Fibroblast of skin of abdomen (primary cell): ENCODE measurements at regions not wholly inside any gene's neighbourhood (a gene's known extent, or its start where the extent isn't known, plus 50 kb on each side); places are given as distances from the start of the nearest gene placed in this dataset.
A peak's percentile ranks its signal among the peaks of the same experiment; 100 is the strongest.

Experiments
- DNase-seq: peaks from one replicate; pipeline ENCODE4 v3.0.0-alpha.2; 2013

DNA sequence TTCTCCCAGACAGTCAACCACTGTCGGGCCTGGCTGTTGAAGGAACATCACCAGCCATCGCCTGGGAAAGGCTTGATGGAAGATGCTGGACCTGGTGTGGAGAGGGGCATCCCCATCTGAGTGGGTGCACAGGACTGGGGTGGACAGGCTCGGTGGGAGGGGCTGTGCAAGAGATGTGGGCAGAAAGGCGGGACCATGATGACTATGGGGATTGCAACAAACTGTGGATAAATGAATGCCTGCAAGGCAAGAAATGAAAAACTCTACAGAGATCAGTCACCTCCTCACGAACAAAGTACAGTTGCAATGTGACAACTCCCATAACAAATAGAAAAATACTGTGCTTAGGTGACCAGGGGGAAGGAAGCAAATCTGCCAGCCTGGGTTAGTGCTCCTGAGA, 171.9 kb upstream of the GPR12 start:
- DNase-seq: no peak

DNA sequence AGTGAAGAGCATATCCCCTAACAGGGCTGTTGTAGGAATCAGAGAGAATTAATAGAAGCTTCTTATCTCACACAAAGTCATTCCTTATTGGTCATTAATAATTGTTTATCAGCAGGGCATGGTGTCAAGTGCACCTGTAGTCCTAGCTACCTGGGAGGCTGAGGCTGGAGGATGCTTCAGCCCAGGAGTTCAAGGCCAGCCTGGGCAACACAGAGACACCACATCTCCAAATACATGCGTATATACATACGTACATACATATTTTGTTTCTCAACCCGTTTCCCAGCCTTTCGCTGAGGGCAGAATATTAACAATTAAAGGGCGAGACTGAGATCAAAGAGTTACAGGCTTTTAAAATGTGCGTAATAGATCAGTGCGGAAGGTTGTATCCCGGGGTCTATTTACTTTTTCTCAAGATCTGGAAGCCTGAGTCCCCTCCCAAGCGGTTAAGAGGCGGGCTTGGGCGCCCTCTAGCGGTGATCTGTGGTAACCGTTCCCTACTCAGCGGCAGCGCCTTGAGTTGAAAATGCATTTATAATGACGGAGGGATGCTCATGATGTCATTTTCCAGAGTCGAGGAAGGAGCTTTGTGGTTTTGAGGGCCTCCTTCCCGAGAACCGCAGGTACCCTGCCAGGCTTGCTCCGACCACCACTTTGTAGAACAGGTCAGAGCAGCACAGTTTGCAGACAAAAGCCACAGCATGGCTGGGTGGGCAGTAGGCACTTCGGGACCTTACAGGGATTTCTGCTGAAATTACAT, 169.6 kb upstream of the GPR12 start:
- DNase-seq: peak; percentile 61

DNA sequence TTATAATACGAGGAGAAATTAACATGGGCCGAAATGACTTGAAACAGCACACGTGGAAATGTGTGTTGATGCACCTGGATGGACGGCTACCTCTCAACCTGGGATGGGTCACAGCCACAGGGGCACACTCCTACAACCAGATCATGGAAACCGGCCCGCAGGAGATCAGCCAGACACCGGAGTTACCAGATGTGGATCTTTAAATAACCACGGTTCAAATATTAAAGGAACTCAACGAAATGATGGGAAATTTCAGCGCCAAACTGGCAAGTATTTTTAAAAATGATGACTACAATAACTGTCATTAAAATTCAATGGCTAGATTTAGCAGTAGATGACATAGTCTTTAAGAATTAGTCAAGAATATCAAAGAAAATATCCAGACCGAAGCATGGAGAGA, 166.9 kb upstream of the GPR12 start:
- no peak for DNase-seq

DNA sequence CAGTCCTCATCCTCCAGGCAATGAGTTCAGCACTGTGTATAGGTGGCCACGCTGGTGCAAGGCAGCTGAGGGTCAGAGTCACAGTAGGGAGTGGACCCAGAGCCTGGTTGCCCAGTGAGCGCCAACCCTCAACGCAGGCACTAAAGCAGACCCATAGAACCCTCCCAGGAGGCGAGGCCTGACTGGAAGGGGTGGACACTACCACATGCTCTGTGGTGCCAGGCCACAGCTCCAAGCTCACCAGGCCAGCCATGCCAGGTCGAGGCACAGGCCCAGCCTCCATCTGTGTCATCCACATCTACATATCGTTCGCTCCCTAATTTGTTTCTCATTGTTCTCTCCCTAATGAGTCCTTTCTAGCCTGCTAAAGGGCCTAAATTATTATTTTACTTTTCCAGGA, 165.8 kb upstream of the GPR12 start:
- DNase-seq: no peak

DNA sequence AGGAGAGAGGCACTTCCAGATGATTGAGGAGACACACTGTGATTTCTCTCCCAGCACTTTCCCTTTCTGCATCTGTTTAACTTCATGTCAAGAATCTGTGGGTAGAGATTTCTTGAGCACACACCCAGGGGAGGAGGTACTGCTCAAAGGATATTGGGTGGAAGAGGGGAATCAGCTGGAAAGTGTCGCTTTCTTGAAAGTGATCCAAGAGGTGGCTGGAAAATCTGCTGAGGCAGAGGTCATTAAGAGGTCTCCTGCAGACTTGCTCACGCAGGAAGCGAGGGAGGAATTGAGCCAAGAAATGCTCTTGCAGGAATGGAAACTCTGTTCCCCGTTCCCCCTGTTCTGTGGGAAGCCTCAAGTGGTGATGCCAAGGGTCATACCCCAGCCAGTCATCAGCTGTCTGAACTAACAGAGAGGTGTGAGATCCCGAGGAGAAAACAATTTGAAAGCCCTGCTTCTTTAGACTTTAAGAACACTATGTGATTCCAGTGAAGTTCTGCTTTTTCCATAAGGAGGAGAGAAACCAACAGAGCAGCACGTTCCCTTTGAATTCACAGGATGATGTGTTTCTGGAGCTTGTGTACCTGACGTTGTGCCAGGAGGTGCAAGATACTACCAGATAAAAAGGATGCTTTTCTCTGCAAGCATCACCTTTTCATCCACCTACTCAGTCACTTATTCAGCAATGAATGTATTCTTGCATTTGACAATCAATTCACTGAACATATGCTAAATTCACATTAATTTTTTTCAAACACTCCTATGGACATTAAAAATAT, 163.4 kb upstream of the GPR12 start:
- peak; percentile 24 for DNase-seq

DNA sequence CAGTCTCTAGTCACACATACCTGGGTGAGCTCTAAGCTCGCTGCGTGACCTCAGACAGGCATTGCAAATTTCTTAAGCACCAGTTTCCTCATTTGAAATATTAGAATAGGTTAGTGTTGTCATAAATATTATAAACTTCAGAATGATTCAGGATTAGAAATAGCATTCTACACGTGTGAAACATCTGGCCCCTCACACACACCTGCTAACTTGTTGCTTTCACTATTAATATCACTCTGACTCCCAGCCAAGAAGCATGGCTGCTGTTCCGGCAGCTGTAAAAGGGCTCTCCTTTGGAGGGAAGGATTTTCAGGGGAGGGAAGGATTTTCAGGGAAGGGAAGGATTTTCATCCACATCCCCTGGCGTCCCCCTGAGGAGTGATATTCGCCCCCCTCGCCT, 161.3 kb upstream of the GPR12 start:
- no peak for DNase-seq

DNA sequence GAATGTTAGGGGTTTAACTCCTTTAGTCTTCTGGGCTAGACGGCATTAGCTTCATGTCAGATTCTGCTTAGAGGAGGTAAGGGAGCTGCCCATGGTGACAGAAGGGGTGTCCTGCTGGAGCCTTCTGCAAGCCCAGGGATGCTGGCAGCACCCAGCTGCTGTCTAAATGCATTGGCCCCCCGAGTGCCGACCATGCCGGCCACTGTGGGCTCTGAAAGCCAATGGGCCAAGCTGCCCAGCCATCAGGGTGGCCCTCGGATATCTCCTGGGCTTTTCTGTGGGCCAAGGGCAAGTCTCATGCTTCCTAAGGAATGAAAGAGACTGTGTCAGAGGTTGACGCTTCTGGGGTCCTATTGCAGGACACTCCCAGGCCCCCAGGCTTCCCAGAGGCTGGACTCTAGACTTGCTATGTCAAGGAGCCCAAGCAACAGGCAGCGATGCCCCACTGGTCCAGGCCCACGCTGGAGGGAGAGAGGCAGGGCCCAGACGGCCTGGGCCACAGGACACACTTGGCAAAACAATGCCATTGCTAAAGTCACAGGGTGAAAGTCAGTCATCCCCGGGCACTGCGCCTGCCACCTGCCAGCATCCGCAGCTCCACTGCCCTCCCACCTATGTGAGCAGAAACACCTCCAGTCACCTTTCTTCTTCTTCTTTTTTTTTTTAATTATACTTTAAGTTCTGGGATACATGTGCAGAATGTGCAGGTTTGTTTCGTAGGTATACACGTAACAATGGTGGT, 160.2 kb upstream of the GPR12 start:
- no peak for DNase-seq

DNA sequence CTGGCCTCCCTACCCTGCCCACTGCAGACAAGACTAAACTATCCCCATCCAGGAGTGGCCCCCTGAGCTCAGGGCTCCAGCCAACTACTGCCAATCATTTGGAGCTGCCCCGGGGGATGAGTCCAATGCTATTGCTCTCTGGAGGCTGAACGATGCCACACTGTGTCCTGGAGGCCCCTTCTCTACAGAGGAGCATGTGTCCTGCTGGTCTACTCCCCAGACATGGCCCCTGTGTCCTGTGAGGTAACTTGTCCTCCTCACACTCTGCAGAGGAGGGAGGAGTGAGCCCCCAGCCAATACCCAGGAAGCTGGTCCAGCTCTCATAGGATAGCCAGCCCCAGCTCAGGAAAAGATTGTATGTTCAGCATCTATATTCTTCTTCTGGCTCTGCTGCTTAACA, 159.1 kb upstream of the GPR12 start:
- DNase-seq: no peak

DNA sequence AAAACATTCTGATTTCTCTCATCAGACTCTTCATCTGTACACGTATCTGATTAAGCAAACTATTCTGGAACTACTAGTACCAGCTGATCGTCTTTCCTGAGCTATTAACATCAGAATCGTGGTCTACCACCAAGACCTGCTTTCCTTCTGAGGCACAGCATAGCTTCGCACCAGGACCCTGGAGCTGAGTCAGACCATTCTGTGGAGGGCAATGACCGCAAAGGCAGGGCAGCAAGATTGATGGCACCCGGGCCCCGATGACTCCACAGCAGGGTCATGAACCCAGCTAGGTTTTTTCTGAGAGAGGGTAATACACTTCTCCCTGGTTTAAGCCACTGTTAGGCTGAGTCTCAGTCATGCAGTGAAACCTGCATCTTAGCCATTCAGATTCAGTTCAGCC, 158.7 kb upstream of the GPR12 start:
- DNase-seq: peak; percentile 11

DNA sequence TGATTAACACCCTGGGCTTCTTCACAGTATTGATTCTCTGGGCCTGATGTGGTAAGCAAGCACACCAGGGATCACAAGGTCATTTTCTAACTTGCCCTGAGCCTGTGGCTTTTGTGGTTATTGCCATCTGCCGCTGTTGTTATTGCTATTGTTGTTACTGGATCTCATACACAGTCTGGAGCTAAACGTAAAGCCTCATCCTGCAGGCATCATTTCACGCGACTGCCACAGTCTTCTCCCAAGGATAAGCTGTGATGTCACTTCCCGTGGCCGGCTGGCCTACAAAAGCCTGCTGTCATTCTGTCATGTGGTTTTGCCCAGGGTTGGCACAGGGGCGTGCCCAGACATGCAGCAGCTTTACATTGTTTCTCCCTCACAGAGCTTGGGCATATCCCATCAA, 154.0 kb upstream of the GPR12 start:
- DNase-seq: no peak

DNA sequence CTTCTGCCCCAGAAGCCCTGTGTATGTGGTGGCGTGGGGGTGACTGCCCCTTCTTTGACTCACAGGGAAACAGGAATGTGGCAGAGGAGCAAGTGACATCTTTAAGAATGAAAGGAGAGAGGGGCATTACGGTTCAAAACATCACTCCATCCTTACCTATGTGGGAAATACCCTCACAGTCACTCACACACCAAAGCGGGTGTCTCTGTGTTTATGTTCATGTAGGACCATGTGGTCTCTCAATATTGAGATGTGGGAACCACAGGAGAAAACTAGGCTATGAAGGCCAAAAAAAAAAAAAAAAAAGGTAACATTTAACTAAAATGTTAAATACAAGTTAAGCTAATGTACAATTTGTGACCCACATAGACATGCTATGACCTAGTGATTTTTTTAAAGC, 153.6 kb upstream of the GPR12 start:
- no peak for DNase-seq

DNA sequence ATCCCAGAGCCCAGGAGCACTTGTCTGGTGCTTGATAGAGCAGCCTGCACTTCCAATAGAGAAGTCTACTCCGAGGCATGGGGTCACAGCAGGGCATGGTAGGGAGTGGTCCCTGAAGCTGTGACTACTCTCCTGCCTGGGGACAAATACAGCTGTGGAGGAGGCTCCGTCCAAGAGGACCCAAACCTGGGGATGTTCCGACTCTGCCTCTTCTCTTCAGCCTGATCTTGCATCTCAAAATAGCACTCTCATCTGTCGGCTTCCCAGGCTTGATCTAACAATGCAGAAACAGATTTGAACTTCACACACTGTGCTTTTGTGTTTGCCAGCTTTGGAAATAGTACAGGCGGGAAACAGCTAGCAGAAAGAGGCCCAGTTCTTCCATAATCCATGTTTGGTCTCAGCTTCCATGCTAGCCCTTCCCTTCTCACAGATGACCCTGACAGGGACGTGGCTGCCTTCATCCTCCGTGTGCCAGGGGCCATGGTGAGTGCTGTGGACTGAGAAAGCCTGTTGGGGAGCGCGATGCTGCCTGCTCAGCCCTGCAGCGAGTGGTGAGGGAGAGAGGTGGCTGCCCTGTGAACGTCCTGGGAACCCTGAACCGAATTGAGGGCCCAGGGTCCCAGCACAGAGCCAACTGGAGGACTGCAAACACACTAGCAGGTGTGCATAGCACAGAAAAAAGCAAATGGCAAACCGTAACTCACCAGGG, 150.3 kb upstream of the GPR12 start:
- no peak for DNase-seq

DNA sequence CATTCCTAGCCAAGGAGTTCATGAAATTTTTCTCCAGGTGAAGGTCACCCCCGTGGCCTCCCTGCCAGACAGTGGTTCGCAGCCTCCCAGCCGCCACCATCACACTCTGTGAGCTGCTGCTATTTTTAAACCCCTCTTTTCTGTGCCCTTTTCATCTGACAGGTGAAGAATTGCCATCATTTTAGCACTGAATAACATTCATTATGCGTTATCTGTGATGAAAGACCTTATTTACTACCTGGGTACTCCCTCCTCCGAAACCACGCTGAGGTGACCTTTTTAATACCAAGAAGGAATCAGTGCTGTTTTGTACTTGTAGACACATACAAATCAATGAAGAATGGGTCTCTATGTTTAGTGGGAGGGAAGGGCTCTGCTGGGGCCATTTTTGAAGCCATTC, 148.9 kb upstream of the GPR12 start:
- DNase-seq: no peak

DNA sequence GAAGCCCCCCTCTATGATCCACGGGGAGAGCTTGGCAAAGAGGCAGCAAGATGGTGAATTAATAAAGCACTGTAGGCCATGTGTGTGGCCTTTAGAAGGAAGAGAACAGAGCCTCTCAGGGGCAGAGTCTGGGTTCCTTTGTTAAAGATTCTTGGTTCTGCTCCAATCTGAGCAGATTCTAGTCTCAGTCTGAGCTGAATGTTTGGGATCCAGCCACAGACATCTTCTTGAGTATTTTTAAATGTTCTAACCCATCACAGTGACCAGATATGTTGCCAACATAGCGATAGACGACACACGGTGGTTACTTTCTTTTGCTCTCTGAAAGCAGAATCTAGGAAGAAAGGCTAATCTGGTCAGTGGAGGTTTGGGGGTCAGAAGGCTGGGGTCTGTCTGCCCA, 147.5 kb upstream of the GPR12 start:
- DNase-seq: no peak

DNA sequence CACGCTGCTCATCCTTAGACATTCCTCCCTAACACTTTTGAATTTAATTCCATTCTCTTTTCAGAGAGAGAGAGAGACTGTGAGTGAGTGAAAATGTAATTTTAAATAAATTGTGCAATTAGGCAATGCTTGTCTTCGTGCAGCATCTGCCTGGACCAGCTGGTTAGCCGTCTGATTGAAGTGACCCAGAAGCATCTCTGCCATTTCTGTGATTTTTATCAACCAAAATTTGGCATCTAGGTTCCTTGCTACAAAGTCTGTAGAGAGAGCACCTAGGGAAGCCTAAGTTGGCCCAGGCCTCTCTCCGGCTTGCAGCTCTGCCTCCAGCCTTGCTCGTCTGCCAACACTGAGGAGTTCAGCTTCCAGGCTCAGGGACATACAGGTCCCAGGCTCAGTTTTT, 138.6 kb upstream of the GPR12 start:
- DNase-seq: no peak

DNA sequence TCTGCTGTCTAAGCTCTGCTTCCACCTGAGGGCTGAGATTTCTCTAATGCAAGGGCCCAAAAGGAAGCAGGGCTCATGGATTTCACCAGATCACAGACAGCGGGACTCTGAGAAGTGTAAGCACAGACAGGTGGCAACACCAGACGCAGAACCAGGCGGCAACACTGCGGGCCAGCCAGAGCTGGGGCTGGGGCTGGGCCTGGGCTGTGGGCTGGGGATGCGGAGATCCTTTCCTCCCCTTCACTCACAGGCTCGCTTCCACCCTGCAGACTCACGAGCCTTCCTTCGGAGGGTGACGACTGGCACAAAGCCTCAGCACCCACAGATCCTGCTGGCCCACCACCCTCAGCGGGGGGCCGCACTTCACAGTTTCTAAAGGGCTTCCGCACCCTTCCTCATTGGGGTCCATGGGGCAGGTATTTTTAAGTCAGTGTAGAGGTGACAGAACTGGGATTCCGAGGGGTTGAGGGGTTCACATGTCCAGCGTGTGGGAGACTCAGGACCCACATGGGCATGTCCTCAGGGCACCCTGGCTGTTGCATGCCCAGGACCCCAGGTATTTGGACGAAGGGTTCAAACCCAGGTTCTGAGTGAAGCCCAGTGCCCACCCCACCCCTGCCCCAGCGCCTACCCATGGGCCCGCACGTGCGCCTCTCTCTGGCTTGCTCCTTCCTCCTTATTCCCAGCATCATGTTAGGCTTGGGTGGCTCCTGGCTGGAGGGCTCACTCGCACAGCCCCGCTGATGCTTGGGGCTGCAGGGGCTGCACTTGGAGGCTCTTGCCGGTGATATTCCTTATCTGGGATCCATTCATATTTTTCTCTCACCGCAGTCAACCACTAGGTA, 137.3 kb upstream of the GPR12 start:
- DNase-seq: no peak

DNA sequence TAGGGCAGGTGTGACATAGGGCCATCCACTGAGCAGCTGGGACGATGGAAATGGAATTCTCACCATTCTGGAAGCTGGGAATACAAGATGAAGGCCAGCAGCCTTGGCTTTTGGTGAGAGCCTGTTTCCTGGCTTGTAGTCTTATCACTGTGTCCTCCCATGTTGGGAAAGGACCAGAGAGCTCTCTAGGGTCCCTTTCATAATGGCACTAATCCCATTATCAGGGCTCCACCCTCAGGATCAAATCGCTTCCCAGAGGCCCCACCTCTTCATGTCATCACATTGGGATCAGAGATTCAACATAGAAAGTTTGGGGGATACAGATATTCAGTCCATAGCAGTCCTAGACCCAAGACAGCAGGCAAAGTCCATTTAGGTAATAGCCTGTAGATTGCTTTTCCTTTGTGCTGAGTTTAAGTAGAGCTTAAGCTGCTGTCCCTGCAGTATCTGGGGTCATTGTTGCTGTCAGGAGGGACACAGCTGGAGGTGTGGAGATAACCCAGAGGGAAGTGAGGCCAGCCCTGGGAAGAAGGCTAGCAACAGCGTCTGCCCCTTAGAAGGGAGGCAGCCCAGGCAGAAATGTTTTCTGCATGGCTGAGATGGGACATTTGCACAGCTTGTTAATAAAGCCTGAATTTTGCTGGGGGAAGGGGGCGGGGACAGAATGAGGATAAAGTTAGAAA, 136.5 kb upstream of the GPR12 start:
- DNase-seq: no peak

DNA sequence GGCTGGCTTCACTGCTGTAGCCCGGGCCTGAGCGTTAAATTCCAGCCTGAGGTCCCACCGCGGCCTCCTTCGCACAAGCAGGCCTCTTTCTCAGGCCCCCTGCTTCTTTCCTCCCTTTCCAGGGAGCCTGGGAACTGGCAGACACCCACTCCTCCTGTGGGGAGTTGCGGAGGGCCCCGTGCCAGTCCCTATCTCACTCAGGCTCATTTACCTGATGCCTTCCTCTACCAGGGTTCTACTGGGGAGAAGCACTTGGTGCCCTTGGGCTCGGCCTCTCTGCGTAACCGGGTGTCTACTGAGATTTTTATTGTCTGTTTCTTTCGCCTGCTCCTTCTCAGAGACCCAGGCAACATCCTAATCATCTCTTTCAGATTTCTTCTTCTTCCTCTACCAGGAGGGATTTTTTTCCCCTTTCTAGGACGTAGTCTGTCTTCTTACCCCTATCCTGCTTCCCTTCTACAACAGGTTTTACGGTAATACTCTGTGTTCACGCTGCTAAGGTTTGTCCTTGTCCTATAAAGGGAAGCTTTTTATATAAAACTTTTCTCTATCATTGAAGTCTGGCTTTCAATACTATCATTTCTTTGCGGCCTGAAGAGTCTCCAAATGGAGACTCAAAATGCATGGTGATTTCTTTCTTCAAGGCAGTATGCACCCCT, 135.4 kb upstream of the GPR12 start:
- DNase-seq: no peak

DNA sequence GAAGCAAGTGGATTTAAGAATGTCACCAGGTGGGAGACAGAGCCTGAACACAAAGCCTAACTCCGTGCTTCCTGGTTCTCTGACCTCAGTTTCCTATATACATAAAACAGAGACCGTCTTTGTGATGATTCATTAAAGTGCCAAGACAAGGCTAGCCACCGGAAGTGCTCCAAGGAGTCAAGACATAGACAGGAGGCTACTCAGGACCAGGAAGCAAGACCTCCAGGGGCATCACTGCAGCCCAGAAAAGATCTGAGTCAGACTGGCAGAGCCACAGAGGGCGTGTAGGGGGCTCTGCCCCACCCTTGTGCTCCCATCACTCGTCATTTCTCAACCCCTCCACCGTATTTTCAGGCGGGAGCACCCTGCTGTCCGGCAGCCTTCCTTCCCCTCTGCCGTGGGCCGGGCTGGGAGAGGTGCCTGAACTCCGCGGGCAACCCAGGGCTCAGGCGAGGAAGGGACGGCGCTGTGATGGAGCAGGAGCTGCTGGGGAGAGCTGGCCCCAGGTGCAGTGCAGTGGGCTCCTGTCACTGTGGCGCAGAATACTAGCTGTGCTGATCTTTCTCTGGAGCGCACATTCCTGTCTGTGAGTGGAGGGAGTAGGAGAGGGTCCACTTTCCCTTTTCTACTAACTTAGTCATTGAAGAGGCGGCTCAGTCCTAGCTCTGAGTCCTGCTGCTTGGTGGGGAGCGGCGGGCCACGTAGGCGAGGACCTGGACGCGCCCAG, 134.7 kb upstream of the GPR12 start:
- no peak for DNase-seq

DNA sequence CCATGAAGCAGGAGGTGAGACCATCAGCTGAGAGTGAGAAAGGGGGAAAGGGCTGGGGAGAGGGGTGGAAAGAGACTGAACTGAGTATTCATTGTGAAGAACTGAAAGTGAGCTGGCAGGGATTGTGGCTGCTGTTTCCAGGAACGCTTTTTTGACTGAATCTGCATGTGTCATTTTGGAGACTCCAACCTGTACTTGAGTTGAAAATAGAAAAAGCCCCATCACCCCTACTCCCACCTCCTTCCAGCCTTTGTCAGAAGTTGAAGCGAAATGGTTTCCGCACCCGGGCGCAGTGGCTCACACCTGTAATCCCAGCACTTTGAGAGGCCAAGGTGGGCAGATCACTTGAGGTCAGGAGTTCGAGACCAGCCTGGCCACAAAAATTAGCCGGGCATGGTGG, 128.0 kb upstream of the GPR12 start:
- DNase-seq: no peak
